MCF 10A (cell line): ENCODE measurements at regions not wholly inside any gene's neighbourhood (a gene's known extent, or its start where the extent isn't known, plus 50 kb on each side); places are given as distances from the start of the nearest gene placed in this dataset.

ENCODE experiments used
- BruUV-seq: library from RNA; stranded (reverse); fragments of 400-500 nt; replicated peaks from 2 replicates; lab custom pipeline; 2021; lab: Mats Ljungman, UMichigan
- CTCF ChIA-PET: fragments of 300-600 bp; sonication (Branson Sonifier 250); formaldehyde crosslinking; extraction: SDS; loops from one replicate; lab custom pipeline; 2021; ENCODE audit warnings: antibody characterized with exemption, inconsistent platforms; lab: Yijun Ruan, JAX
- POLR2A ChIA-PET: fragments of 300-600, 350-650 bp; sonication (Branson Sonifier 250); formaldehyde crosslinking; extraction: SDS; loops from one replicate; lab custom pipeline; 2020; ENCODE audit warnings: antibody characterized with exemption, inconsistent platforms; lab: Yijun Ruan, JAX
- DNase-seq: peaks from one replicate; pipeline ENCODE4 v3.0.0-alpha.2; 2018; ENCODE audit not compliant: unreplicated experiment
- H3K27ac Mint-ChIP-seq: one replicate; pipeline ENCODE4 v1.8.0; 2022; ENCODE audit warnings: mild to moderate bottlenecking, low read depth, mixed read lengths; ENCODE audit not compliant: unreplicated experiment
- H3K27me3 Mint-ChIP-seq: one replicate; pipeline ENCODE4 v1.8.0; 2022; ENCODE audit warnings: mixed read lengths; ENCODE audit not compliant: insufficient read depth, unreplicated experiment
- H3K36me3 Mint-ChIP-seq: one replicate; pipeline ENCODE4 v1.8.0; 2022; ENCODE audit warnings: mild to moderate bottlenecking, moderate library complexity, mixed read lengths; ENCODE audit not compliant: insufficient read depth, unreplicated experiment
- H3K4me1 Mint-ChIP-seq: one replicate; pipeline ENCODE4 v1.8.0; 2022; ENCODE audit warnings: mixed read lengths; ENCODE audit not compliant: insufficient read depth, unreplicated experiment
- H3K4me3 Mint-ChIP-seq: one replicate; pipeline ENCODE4 v1.8.0; 2022; ENCODE audit warnings: mild to moderate bottlenecking, moderate library complexity, mixed read lengths; ENCODE audit not compliant: unreplicated experiment
- H3K9me3 Mint-ChIP-seq: one replicate; pipeline ENCODE4 v1.8.0; 2022; ENCODE audit warnings: mixed read lengths; ENCODE audit not compliant: unreplicated experiment
- CTCF ChIP-seq: fragments of 200-600 bp; IDR thresholded peaks from one replicate; pipeline ENCODE4 v1.8.0; 2022; ENCODE audit warnings: antibody characterized with exemption, mild to moderate bottlenecking; ENCODE audit not compliant: unreplicated experiment
- intact Hi-C: fragments of 100-400 bp; cut with micrococcal nuclease; formaldehyde crosslinking; loops from 2 replicates; pipeline ENCODE4 v1.14.1; 2022

DNA sequence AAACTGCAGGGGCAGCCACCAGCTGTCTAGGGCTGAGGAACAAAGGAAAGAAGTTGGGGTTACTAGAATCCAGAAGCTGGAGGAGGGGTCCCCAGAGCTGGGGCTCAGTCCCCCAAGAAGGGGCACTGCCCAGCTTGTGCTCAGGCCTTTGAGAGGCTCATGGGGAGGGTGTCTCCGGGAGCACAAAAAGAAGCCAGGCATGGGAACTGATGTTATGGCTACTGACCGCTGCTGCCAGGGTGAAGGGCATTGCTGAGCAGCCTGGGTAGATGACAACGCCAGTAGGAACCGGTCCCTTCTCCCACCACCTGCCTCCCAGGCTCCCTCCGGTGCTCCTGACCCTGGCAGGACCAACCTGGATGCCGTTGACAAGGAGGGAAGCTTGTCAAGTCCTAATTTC, 762.5 kb upstream of the TPTE start:
- TF ChIP-seq CTCF, result no peak
- no peaks in the 10 kb centered on the region for H3K4me1 Mint-ChIP-seq
- no peak overlapping the region for H3K4me3 Mint-ChIP-seq
- no peak for DNase-seq
- H3K27ac Mint-ChIP-seq, result no peak overlapping the region
- BruUV-seq, result no TSS peak
- H3K9me3 Mint-ChIP-seq, result no peaks in the 10 kb centered on the region
- ChIA-PET CTCF (no interaction called here), POLR2A (no interaction called here)
- intact Hi-C loops, result no loop called here
- no peaks in the 10 kb centered on the region for H3K36me3 Mint-ChIP-seq
- H3K27me3 Mint-ChIP-seq, result no peaks in the 10 kb centered on the region

- Mint-ChIP-seq H3K9me3 (no peaks in the 10 kb centered on the region), H3K27me3 (no peaks in the 10 kb centered on the region), H3K27ac (no peak overlapping the region), H3K4me1 (no peaks in the 10 kb centered on the region), H3K4me3 (no peak overlapping the region), H3K36me3 (no peaks in the 10 kb centered on the region)
- no TSS peak for BruUV-seq
- intact Hi-C loops, result no loop called here
- DNase-seq, result no peak
- no peak for TF ChIP-seq CTCF
- ChIA-PET CTCF (no interaction called here), POLR2A (no interaction called here)
Measured at GRCh38 chr21:9759972-9760371, 761.4 kb upstream of the TPTE start.

- CTCF ChIA-PET, result no interaction called here
- intact Hi-C loops, result no loop called here
- DNase-seq, result no peak
- Mint-ChIP-seq H3K27ac (no peak overlapping the region), H3K4me3 (no peak overlapping the region), H3K36me3 (no peaks in the 10 kb centered on the region), H3K27me3 (no peaks in the 10 kb centered on the region), H3K9me3 (no peaks in the 10 kb centered on the region), H3K4me1 (no peaks in the 10 kb centered on the region)
- POLR2A ChIA-PET, result no interaction called here
- no peak for TF ChIP-seq CTCF
- BruUV-seq, result no TSS peak
Measured at GRCh38 chr21:9760398-9761074, 760.8 kb upstream of the TPTE start.

- BruUV-seq, result no TSS peak
Measured at GRCh38 chr21:9763306-9763705, 758.1 kb upstream of the TPTE start.

More at GRCh38 chr21:9763306-9763705, 758.1 kb upstream of the TPTE start:
- intact Hi-C loops, result no loop called here
- Mint-ChIP-seq H3K36me3 (no peaks in the 10 kb centered on the region), H3K4me1 (no peaks in the 10 kb centered on the region), H3K27ac (no peak overlapping the region), H3K4me3 (no peak overlapping the region), H3K9me3 (no peaks in the 10 kb centered on the region), H3K27me3 (no peaks in the 10 kb centered on the region)
- POLR2A ChIA-PET, result no interaction called here
- TF ChIP-seq CTCF, result no peak
- no peak for DNase-seq
- CTCF ChIA-PET, result no interaction called here
